Femur (tissue), 1 donor: ENCODE measurements at regions not wholly inside any gene's neighbourhood (a gene's known extent, or its start where the extent isn't known, plus 50 kb on each side); places are given as distances from the start of the nearest gene placed in this dataset.

ENCODE experiments used
- DNase-seq: peaks from one replicate; pipeline ENCODE4 v3.0.0-alpha.2; 2017

DNA sequence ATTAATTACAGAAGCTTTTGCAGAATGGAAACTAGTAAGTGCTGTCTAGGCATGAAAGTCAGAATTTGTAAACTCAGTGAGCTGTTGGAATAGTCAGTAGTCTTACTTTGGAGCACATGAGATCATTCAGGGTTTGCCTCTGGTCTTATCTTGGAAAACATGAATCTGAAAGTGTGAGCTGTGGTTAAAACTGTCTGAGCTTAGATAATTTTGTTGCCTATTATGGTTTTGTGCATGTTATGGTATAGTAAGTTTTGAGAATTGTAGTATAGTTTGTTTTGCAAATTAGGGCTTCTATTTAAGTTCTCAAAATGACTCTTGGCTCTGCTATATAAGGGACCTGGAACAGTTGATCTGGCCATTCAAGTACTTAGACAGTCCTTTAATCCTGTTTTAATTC lies 53.7 kb upstream of the TRPC4 start:
- DNase-seq: no peak

- DNase-seq: no peak
Measured at GRCh38 chr13:37919329-37919880, 49.8 kb upstream of the TRPC4 start.
